GM10248 (cell line): ENCODE measurements at regions not wholly inside any gene's neighbourhood (a gene's known extent, or its start where the extent isn't known, plus 50 kb on each side); places are given as distances from the start of the nearest gene placed in this dataset.
"Not testable (repeated sequence)": the region's sequence is repeated elsewhere in the genome, so short reads cannot be mapped to it uniquely, and the experiment has no call there.

Experiments
- CTCF ChIA-PET: fragments of 300-600 bp; sonication (Branson Sonifier 250); formaldehyde crosslinking; extraction: SDS; loops from one replicate; lab custom pipeline; 2021; ENCODE audit warnings: antibody characterized with exemption; lab: Yijun Ruan, JAX
- POLR2A ChIA-PET: fragments of 350-650 bp; sonication (Branson Sonifier 250); formaldehyde crosslinking; extraction: SDS; loops from one replicate; lab custom pipeline; 2020; ENCODE audit warnings: antibody characterized with exemption; lab: Yijun Ruan, JAX
- DNase-seq: peaks from one replicate; pipeline ENCODE4 v3.0.0; 2012; ENCODE audit errors: extremely low spot score
- CTCF ChIP-seq: IDR thresholded peaks from 2 replicates; pipeline ENCODE4 v1.5.1; 2012; ENCODE audit warnings: mild to moderate bottlenecking, low read depth; ENCODE audit errors: extremely low read depth, missing control alignments, control extremely low read depth

- ChIA-PET CTCF (no interaction called here), POLR2A (no interaction called here)
- no peak for TF ChIP-seq CTCF
- no peak for DNase-seq
Observed at GRCh38 chr2:180699657-180700361, 280.6 kb upstream of the UBE2E3 start.

GRCh38 chr2:180698668-180699067 is 281.7 kb upstream of the UBE2E3 start:
- TF ChIP-seq CTCF = no peak
- DNase-seq = no peak
- ChIA-PET POLR2A (no interaction called here), CTCF (no interaction called here)

- no peak for DNase-seq
- POLR2A ChIA-PET = no interaction called here
- CTCF ChIA-PET = no interaction called here
- TF ChIP-seq CTCF = no peak
Observed at GRCh38 chr2:180695586-180696401, 284.6 kb upstream of the UBE2E3 start.

GRCh38 chr2:180694445-180695421 is 285.7 kb upstream of the UBE2E3 start:
- ChIA-PET POLR2A (no interaction called here), CTCF (interaction anchor here (1.5 kb wide), 1 partner anchor 32 kb away, joined by 3 read pairs; no protein-coding TSS in a partner anchor)
- no peak for DNase-seq
- no peak for TF ChIP-seq CTCF

- no peak for TF ChIP-seq CTCF
- ChIA-PET CTCF (interaction anchor here (1.3 kb wide), 1 partner anchor 15 kb away, joined by 4 read pairs; no protein-coding TSS in a partner anchor), POLR2A (no interaction called here)
- DNase-seq = no peak
Observed at GRCh38 chr2:180692322-180692721, 288.1 kb upstream of the UBE2E3 start.

GRCh38 chr2:180691855-180692223 is 288.6 kb upstream of the UBE2E3 start:
- CTCF ChIA-PET = interaction anchor here (1.3 kb wide), 1 partner anchor 15 kb away, joined by 4 read pairs; no protein-coding TSS in a partner anchor
- DNase-seq, POLR2A ChIA-PET: not testable (repeated sequence)

- DNase-seq, POLR2A ChIA-PET: not testable (repeated sequence)
- CTCF ChIA-PET = interaction anchor here (1.3 kb wide), 1 partner anchor 16 kb away, joined by 4 read pairs; no protein-coding TSS in a partner anchor
Observed at GRCh38 chr2:180691186-180691854, 289.1 kb upstream of the UBE2E3 start.
